ENCODE measurements at regions not wholly inside any gene's neighbourhood (a gene's known extent, or its start where the extent isn't known, plus 50 kb on each side); places are given as distances from the start of the nearest gene placed in this dataset.
"Not testable (repeated sequence)": the region's sequence is repeated elsewhere in the genome, so short reads cannot be mapped to it uniquely, and the experiment has no call there.

DNA sequence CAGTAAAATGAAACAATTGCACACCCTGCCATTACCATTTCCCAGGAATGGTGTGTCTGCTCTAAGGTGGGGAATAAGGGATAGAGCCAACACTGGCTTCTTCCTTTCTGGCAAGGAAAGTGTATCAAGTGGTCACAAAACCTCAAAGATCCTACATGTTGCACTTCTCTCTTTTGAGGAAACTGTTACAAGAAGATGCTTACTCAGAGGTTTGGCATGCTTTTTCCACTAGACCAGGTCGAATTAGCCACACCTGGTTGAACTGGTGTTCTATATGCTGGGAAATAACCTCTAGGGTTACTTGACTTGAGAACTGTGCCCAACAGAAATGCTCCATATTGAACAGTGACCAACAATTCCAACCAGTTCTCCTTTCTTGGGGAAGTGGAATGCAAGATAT, 102.9 kb downstream of the LRRN1 start:
- no peak for DNase-seq

DNA sequence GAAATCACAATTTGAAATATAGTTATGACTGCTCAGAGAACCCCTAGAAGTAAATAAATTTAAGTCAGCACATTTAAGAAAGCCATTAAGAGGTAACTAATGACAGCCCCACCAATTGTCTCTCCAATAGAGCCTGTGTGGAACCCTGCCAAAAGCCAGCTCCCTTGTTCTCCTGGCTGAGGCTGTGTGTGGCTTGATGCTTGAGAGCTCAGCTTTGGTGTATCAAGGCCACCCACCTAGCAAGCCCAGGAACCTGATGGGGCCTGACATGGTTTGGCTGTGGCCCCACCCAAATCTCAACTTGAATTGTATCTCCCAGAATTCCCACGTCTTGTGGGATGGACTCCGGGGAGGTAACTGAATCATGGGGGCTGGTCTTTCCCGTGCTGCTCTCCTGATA, 106.9 kb downstream of the LRRN1 start:
- DNase-seq = no peak

- DNase-seq = no peak
These were observed 107.8 kb downstream of the LRRN1 start for GRCh38 chr3:3907023-3907422.

GRCh38 chr3:3918763-3919162, 119.5 kb downstream of the LRRN1 start:
- DNase-seq = no peak

- DNase-seq = no peak
These were observed 120.1 kb downstream of the LRRN1 start for GRCh38 chr3:3919316-3919715.

GRCh38 chr3:3923619-3924018, 124.4 kb downstream of the LRRN1 start:
- no peak for DNase-seq

DNA sequence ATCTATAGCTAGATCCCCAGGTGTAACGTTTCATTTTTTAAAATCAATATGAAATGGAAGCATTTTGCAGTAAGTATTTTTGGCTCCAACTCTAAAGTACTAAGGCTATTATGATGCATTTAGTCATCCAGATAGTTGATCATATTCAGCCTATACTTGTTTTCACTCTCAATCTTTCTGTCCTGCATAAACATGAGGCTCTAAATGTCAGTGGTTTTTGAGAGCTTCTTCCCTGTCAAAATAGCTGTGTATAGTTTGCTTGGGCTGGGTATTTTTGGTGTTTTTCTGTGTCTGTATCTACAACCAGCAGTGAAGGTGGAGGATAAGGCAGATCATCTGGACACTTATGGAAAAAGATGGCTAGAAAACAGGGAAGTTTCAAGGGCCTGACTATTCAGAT, 128.0 kb downstream of the LRRN1 start:
- no peak for DNase-seq

GRCh38 chr3:3927965-3928364, 128.7 kb downstream of the LRRN1 start:
- DNase-seq = no peak

- DNase-seq = not testable (repeated sequence)
These were observed 142.1 kb downstream of the LRRN1 start for GRCh38 chr3:3941380-3941779.

DNA sequence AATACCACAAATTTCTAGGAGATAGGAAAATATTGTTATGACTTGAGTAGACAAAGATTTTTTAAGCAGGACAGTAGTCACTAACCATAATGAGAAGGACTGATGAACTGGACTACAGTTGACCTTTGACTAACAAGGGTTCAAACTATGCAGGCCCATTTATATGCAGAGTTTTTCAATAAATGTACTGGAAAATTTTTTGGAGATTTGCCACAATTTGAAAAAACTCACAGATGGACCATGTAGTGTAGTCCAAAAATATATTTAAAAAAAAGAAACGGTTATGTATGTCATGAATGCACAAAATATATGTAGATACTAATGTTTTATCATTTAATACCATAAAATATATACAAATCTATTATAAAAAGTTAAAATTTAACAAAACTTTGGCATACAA, 151.8 kb downstream of the LRRN1 start:
- no peak for DNase-seq

DNA sequence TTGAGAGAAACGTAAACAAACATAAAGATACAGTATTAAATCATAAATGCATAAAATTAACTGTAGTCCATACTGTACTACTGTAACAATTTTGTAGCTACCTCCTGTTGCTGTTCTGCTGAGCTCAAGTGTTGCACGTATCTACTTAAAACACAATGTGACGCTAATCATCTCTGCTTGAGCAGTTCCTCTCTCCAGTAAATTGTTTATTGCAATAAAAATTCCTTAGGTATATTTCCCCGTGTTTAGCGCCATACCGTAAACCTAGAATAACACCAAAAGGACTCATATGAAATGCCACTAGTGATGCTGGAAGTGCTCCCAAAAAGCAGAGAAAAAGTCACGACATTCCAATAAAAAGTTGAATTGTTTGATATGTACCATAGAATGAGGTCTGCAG, 152.3 kb downstream of the LRRN1 start:
- DNase-seq = no peak

- not testable (repeated sequence) for DNase-seq
These were observed 163.6 kb downstream of the LRRN1 start for GRCh38 chr3:3962867-3963266.

DNA sequence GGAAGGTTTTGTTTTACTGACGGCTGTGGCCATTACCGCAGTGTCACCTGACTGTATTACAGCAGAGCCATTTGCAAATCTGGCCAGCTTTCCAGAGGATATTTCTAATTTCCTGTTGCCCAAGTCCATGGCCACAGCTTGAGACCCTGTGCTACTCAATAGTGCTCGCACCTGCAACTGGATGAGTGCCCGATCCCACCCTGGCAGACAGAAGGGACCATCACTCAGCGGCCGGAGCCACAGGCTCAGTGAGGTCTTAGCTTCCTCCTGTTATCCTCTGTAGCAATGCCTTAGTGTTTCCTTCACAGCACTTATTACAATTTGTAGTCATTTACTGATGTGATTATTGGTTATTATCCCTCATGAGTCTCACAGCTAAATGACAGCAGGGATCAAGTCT, 184.8 kb downstream of the LRRN1 start:
- DNase-seq = no peak

DNA sequence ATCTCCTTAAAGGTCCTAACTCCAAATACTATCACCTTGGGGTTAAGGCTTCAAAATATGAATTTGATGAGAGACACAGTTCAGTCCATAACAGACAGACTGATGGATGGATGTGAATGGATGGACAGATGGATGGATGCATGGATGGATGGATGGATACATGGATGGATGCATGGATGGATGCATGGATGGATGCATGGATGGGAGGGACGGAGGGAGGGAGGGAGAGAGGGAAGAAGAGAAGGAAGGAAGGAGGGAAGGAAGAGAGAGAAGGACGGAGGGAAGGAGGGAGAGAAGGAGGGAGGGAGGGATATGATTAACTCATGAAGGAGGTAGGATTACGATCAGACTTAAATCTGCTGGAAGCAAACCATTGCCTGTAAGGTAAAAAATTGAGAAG, 192.4 kb downstream of the LRRN1 start:
- no peak for DNase-seq

GRCh38 chr3:3992312-3992874, 193.2 kb downstream of the LRRN1 start:
- DNase-seq = no peak

DNA sequence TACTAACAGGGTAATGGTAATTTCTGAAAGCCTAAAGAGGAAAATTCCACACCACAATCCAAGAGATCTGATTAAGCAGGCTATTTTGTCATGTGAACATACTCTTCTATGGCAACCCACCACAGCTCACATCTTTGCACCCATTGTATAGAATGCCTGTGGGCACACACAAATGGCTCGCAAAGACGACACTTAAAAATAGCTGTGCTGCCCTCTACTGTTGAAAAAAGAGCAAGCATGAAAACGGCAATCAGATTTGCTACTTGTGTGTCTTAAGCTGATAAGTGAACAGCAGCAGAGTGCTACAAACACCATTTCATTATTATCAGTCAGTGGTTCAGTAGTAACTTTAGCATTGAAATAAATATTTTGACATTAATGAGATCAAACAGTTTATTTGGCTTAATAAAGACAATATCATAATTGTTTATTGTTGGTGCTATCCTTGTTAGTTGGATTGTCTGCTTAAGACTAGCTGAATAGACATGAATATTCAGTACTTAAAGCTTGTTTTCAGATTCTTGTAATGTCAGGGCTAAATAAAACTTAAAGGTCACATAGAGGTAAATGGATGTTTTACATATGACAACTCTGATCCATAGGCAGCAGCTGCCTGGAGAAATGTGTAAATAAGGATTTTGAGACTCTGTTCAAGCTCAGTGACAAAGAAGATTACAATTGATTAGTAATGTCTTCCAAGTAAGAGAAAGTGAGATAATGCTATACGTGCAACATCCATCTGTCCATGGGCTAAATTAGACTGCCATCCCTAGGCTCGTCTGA, 199.1 kb downstream of the LRRN1 start:
- DNase-seq = no peak

- DNase-seq = not testable (repeated sequence)
These were observed 200.1 kb downstream of the LRRN1 start for GRCh38 chr3:3999340-3999739.

GRCh38 chr3:4001976-4002375, 202.7 kb downstream of the LRRN1 start:
- DNase-seq = no peak

- DNase-seq = no peak
These were observed 207.1 kb downstream of the LRRN1 start for GRCh38 chr3:4006288-4006687.

GRCh38 chr3:4008205-4008604, 209.0 kb downstream of the LRRN1 start:
- DNase-seq = no peak

DNA sequence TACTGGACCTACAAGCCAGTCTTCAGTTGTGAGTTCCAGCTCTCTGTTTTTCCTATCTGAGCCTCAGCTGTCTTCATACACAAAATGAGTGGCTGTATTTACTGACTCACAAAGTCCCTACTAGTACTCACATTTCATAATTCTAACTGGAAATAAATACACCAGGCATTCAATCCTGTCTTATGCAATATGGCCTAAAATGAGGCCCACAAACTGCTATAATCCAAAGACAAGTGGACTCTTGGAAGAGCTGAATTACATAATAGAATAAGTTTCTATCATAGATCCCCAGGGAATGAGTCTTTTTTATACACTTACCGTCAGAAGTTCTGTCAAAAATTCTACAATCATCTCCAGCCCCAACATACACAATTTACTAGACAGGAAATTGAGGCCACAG, 211.9 kb downstream of the LRRN1 start:
- DNase-seq = no peak

GRCh38 chr3:4015426-4015825, 216.2 kb downstream of the LRRN1 start:
- DNase-seq = no peak

DNA sequence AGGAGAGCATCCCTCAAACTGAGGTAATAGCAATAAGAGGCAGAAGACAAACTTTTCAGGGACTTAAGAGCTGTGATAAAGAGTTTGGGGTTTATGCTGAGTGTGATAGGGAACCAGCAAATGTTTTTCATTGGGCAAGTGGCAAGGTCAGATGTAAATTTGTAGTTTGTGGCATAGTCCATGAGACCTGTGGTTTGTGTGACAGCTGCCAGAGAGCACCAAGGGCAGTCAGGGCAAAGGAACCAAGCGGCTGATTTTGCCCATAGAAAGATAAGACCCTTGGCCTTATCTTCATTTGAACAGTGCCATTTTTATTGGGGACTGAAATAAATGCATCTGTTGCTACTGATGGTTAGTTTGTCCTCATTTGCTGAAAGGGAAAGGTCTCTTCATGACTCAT, 220.3 kb downstream of the LRRN1 start:
- DNase-seq = no peak

GRCh38 chr3:4021162-4021561, 221.9 kb downstream of the LRRN1 start:
- DNase-seq = no peak

DNA sequence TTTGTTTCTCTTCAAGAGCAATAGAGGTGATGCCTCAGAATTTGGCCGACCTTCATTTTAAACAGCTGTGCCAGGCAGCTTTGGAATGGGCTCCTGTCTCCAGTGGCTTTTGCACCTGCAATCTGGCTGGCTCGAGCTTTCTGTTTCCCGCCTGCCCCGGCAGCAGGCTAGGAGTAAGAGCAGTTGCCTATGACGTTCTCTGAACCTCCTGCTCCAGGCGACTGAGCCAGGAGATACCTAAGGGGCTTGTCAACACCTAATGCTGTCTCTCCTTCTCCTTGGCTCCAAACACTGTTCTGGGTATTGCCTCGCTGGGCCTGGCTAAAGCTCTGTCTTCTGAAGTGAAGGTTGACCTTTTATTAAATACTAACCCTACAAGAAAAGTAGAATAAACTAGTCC, 229.9 kb downstream of the LRRN1 start:
- DNase-seq = no peak

All from T1000 (cell line).